Activated CD4-positive, CD25-positive, alpha-beta regulatory T cell (primary cell): ENCODE measurements at regions not wholly inside any gene's neighbourhood (a gene's known extent, or its start where the extent isn't known, plus 50 kb on each side); places are given as distances from the start of the nearest gene placed in this dataset.
A peak's percentile ranks its signal among the peaks of the same experiment; 100 is the strongest.
"Not testable (repeated sequence)": the region's sequence is repeated elsewhere in the genome, so short reads cannot be mapped to it uniquely, and the experiment has no call there.

Experiments used
- DNase-seq, 4 experiments: peaks; one replicate each; lab custom pipeline; 2025; lab: John Stamatoyannopoulos, UW

DNA sequence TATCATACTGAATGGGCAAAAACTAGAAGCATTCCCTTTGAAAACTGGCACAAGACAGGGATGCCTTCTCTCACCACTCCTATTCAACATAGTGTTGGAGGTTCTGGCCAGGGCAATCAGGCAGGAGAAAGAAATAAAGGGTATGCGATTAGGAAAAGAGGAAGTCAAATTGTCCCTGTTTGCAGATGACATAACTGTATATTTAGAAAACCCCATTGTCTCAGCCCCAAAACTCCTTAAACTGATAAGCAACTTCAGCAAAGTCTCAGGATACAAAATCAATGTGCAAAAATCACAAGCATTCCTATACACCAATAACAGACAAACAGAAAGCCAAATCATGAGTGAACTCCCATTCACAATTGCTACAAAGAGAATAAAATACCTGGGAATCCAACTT is 52.5 kb upstream of the CCDC71L start:
- DNase-seq: not testable (repeated sequence)

DNA sequence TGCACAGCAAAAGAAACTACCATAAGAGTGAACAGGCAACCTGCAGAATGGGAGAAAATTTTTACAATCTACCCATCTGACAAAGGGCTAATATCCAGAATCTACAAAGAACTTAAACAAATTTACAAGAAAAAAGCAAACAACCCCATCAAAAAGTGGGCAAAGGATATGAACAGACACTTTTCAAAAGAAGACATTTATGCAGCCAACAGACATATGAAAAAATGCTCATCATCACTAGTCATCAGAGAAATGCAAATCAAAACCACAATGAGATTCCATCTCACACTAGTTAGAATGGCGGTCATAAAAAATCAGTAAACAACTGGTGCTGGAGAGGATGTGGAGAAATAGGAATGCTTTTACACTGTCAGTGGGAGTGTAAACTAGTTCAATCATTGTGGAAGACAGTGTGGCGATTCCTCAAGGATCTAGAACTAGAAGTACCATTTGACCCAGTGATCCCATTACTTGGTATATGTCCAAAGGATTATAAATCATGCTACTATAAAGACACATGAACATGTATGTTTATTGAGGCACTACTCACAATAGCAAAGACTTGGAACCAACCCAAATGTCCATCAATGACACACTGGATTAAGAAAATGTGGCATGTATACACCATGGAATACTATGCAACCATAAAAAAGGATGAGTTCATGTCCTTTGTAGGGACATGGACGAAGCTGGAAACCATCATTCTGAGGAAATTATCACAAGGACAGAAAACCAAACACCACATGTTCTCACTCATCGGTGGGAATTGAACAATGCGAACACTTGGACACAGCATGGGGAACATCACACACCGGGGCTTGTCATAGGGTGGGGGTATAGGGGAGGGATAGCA is 53.9 kb upstream of the CCDC71L start:
- not testable (repeated sequence) for DNase-seq

GRCh38 chr7:106715730-106716129 is 54.8 kb upstream of the CCDC71L start:
- DNase-seq: no peak

- no peak for DNase-seq
Observed at GRCh38 chr7:106717254-106717954, 56.4 kb upstream of the CCDC71L start.

DNA sequence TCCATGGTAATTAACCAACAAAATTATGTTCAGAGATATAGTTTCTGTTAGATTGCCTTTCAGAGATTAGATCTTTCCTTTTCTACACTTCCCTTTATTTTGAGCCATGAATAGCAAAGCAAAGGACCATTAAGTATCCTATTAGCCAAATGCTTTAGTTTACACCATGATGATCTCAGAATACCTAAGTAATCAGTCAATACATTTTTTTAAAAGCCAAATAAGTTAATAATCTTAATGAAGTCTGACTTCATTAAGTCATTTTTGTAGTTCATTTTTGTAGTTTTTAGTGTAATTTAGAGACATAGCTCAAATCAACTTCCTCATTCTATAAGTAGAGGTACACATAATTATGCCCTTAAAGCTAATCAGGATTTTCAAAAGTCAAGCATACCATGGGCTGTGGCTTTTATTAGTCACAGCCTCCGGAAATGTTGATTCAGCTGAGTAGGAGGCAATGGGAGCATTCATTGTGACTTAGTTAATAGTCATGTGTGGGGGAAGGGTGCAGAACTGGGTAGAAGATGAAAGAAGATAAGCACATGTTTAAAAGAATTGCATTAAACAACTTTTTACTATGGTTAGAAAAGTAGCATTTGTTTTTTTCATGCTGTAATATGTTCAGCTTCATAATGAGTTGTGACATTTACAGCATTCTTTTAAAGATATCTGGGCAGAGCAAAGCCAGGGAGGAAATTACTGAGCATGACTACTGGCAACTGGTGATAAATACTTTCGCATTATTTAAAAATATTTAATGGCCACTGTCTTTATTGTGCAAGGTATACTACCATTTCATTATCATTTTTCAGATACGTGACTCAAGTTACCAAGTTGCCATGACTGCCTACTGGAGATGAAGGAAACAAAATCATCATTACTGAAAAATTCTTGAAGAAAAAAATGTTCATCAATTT is 57.3 kb upstream of the CCDC71L start:
- DNase-seq: peak; percentile 17 to 48 (median 23)

GRCh38 chr7:106720641-106721040 is 59.7 kb upstream of the CCDC71L start:
- no peak for DNase-seq

- DNase-seq: no peak
Observed at GRCh38 chr7:106721816-106722785, 61.1 kb upstream of the CCDC71L start.

- no peak for DNase-seq
Observed at GRCh38 chr7:106723398-106723797, 62.4 kb upstream of the CCDC71L start.

DNA sequence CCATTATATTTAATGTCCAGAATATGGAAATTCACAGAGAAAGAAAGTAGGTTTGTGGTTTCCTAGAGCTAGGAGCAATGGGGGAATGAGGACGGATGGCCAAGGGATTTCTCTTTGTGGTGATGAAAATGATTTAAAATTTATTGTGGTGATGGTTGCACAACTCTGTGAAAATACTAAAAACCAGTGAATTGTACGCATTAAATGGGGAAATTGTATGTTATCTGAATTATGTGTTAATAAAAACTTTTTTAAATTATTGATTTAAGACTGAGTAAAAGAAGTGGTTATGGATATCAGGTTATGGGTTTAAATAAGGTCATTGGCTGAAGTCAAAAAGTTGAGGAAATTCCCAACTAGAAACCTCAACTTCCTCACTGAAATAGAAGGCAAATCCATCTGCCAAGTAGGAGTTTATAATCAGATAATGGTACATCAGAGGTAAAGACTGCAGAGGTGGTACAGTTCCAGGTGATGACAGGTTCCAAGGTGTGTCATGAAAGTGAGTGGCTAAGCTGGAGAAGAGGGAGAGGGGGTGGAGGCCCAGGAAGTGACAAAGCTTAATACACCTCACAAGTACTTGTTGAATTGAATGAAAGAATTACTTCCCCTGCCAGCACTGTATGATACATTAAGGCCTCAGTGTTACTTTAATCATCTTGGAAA is 68.9 kb upstream of the CCDC71L start:
- DNase-seq: no peak

DNA sequence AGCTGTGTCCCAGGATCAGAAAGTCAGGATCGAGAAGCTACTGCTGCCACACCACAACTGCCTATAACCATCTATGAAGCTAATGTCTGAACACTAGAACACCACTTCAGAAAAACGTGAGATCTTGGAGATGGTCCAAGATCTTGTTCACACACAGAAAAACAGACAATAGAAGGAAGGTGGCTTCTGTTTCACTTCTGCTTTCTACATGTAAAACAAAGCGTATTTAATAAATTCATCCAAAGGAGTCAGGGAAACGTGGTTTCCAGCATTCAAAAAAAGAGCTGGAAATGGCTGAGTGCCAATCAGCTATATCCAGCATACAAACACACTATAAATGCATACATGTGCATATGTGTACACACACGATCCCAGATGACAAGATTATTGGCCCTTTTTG is 70.2 kb upstream of the CCDC71L start:
- no peak for DNase-seq

DNA sequence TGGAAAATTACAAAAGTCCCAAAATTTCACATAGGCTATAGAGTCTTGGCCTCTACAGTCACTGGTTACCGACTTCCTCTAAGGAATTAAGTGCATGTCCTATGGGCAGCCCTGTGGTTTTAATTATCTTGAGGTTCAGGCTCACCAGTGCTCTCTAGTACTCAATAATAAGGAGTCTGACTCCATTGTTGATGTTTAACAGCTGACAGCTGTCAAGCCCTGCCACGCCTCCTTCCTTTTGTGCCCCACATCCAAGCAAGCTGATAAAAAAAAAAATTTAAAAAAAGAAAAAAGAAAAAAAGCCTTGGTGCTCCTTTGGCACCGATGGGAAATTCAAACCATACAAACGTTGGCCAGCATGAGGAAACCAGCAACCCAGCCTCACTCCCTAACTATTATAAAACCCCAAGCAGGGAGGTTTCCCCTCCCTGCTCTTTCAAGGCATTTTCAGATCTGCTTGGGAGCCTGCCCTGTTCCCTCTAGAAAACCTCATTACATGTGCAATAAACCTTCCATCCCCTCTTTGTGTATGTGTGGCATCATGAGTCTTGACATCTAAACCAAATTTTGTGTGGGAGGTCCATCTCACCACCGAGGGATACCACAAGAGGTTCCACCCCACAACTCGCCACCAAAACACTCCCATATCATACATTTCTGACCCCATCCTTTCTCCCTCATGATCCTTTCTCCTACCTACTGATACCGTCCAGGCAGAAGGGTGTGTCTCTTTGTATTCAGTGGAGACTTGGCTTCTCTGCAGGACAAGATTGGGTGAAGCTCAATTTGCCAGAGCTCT is 70.9 kb upstream of the CCDC71L start:
- DNase-seq: no peak

- DNase-seq: no peak
Observed at GRCh38 chr7:106735637-106736036, 74.7 kb upstream of the CCDC71L start.

DNA sequence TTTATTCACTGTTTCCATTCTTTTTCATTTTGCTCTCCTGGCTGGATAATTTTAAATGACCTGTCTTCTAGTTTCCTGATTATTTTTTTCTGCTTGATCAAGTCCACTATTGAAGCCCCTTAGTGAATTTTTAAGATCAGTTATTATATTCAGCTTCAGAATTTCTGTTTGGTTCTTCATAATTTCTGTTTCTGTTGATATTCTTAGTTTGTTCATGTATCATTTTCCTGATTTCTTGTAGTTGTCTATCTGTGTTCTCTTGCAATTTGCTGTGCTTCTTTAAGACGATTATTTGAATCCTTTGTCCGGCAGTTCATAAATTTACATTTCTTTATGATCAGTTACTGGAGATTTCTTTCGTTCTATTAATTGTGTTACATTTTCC is 75.2 kb upstream of the CCDC71L start:
- no peak for DNase-seq

GRCh38 chr7:106736508-106737201 is 75.7 kb upstream of the CCDC71L start:
- peak in 3 of 4 experiments; percentile 1 to 16 (median 6) for DNase-seq

GRCh38 chr7:106737202-106737562 is 76.2 kb upstream of the CCDC71L start:
- no peak for DNase-seq

DNA sequence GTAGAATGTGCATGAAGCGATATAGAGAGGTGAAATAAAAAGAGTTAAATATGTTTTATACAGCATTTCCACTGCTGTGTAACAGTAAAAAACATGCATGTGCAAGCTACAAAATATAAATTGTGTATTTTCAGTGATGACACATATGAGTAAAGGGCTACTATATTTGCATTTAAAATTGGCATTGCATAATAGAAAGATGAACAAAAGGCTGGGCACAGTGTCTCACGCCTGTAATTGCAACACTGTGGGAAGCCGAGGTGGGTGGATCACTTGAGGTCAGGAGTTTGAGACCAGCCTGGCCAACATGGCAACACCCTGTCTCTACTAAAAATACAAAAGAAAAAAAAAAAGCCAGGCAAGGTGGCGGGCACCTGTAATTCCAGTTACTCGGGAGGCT is 79.8 kb upstream of the CCDC71L start:
- no peak for DNase-seq

GRCh38 chr7:106744563-106745091 is 83.7 kb upstream of the CCDC71L start:
- DNase-seq: no peak

- DNase-seq: not testable (repeated sequence)
Observed at GRCh38 chr7:106747301-106747700, 86.3 kb upstream of the CCDC71L start.

DNA sequence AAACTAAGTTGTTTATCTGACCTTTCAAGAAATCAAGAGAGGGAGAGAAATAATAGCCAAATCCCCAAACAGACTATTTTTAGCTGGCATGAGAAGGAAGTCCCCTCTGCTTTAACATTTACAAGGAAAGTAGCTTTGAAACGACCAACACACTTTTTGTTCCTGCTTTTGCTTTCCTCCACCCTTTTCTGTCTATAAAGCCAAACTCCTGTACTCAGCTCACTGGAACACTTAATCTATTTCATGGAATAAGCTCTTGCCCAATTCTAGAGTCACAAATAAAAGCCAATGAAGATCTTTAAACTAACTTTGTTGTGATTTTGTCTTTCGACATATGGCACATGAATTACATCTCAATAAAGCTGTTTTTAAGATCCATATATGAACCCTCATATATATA is 86.8 kb upstream of the CCDC71L start:
- DNase-seq: no peak
